ENCODE measurements at regions not wholly inside any gene's neighbourhood (a gene's known extent, or its start where the extent isn't known, plus 50 kb on each side); places are given as distances from the start of the nearest gene placed in this dataset.
A peak's percentile ranks its signal among the peaks of the same experiment; 100 is the strongest.

GRCh38 chr6:121848523-121849255 lies 413.2 kb downstream of the GJA1 start:
- H3K36me3 ChIP-seq: no peaks in the 10 kb centered on the region
- intact Hi-C loops (cut with DNase I): loop anchor here in 1 of 2 donors (5.0 kb wide), 1 partner anchor 416 kb away; no protein-coding TSS in a partner anchor
- ATAC-seq (no peak), DNase-seq (no peak)
- TF ChIP-seq CTCF (IDR thresholded peaks at IDR 0.05): no peak
- no peak overlapping the region for H3K4me3 ChIP-seq
- H3K27ac ChIP-seq: no peak overlapping the region
- no peaks in the 10 kb centered on the region for H3K4me1 ChIP-seq
- no peaks in the 10 kb centered on the region for H3K27me3 ChIP-seq
- H3K9me3 ChIP-seq: no peaks in the 10 kb centered on the region

DNA sequence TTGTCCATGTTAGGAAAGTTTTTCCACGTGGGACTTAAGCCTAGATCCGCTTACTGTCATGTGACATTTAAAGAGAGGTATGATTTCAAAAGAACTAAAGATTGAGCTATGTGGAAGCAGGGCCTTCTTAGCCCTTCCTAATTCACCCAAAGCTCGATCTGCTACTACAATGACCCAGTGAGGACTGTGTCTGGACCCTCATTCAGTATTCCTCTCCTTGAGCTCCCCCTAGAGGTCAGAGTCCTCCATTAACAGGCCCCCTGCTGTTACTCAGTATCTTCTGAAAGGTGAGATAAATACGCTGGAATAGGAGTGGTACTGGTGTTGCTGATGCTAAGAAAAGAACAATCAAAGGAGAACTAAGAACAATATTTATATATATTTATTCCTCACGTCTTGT lies 414.0 kb downstream of the GJA1 start:
- Histone ChIP-seq H3K4me1 (no peaks in the 10 kb centered on the region), H3K9me3 (no peaks in the 10 kb centered on the region), H3K4me3 (no peak overlapping the region), H3K27me3 (no peaks in the 10 kb centered on the region), H3K36me3 (no peaks in the 10 kb centered on the region), H3K27ac (no peak overlapping the region)
- peak; percentile 50 to 66 for TF ChIP-seq CTCF (IDR thresholded peaks at IDR 0.05)
- peak; percentile 97 for ATAC-seq
- intact Hi-C loops (cut with DNase I): loop anchor here in 1 of 2 donors (5.0 kb wide), 1 partner anchor 417 kb away; no protein-coding TSS in a partner anchor
- peak in 2 of 4 donors; percentile 37 to 69 for DNase-seq

GRCh38 chr6:121851056-121851455 lies 415.6 kb downstream of the GJA1 start:
- no peaks in the 10 kb centered on the region for H3K9me3 ChIP-seq
- H3K4me1 ChIP-seq: no peaks in the 10 kb centered on the region
- TF ChIP-seq CTCF (IDR thresholded peaks at IDR 0.05): no peak
- no peaks in the 10 kb centered on the region for H3K27me3 ChIP-seq
- ATAC-seq (peak; percentile 66), DNase-seq (no peak)
- intact Hi-C loops (cut with DNase I): no loop called here
- H3K27ac ChIP-seq: no peak overlapping the region
- H3K4me3 ChIP-seq: no peak overlapping the region
- H3K36me3 ChIP-seq: no peaks in the 10 kb centered on the region

- no peaks in the 10 kb centered on the region for H3K4me1 ChIP-seq
- ATAC-seq: no peak
- intact Hi-C loops (cut with DNase I): no loop called here
- H3K36me3 ChIP-seq: no peaks in the 10 kb centered on the region
- no peak overlapping the region for H3K4me3 ChIP-seq
- no peak overlapping the region for H3K27ac ChIP-seq
- no peaks in the 10 kb centered on the region for H3K9me3 ChIP-seq
- no peak for TF ChIP-seq CTCF (IDR thresholded peaks at IDR 0.05)
- H3K27me3 ChIP-seq: no peaks in the 10 kb centered on the region
- no peak for DNase-seq
These were observed 418.2 kb downstream of the GJA1 start for GRCh38 chr6:121853686-121854085.

DNA sequence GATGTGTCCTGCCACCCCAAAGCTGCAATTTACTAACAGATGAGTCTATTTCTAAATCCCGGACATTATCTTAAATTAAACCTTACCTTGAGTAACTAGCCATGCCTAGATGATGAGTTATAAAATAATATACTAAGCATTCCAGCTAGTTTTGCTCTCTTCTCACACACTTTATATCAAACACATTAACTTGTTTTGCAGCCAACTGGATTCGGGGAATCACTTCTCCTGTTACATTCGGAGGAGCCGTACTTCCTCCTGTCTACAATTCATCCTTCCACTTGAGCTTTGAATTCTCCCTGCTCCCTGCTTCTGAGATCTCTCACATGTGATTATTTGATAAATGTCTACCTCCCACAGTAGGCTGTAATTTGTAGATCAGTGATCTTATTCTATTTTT lies 420.1 kb downstream of the GJA1 start:
- Histone ChIP-seq H3K9me3 (no peaks in the 10 kb centered on the region), H3K27me3 (no peaks in the 10 kb centered on the region), H3K4me1 (no peaks in the 10 kb centered on the region), H3K27ac (no peak overlapping the region), H3K36me3 (no peaks in the 10 kb centered on the region), H3K4me3 (no peak overlapping the region)
- no peak for TF ChIP-seq CTCF (IDR thresholded peaks at IDR 0.05)
- ATAC-seq (no peak), DNase-seq (no peak)
- intact Hi-C loops (cut with DNase I): no loop called here

Measured in left lung (tissue), 4 donors.